ENCODE measurements at regions not wholly inside any gene's neighbourhood (a gene's known extent, or its start where the extent isn't known, plus 50 kb on each side); places are given as distances from the start of the nearest gene placed in this dataset.

DNA sequence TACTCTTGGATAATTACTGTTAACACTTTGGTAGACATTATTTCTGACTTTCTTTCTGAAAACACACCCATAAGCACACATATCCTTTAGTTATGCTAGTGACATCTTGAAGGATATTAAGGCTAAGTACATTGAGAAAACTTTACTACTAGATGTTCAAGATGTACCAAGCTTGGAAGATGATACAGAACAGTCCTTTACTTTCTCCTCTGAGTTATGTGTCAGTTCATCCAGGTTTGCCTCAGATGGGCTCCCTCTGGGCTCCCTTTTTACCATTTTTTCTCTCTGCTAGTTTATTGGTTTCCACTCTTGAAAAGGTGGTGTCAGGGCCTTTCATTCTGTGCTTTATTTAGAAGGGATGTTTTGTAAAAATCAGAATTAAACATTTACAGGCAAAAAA lies 172.3 kb downstream of the S1PR1 start:
- H4K5ac ChIP-seq (ENCODE audit: insufficient read length, low read depth, low read length), result no peak overlapping the region
- H3K9me3 ChIP-seq (ENCODE audit: insufficient read depth in 2 of 2, low read depth in 1 of 2, low read length in 1 of 2), result no peaks in the 10 kb centered on the region
- H3K27ac ChIP-seq (ENCODE audit: low read depth, low read length), result no peak overlapping the region
- no peak overlapping the region for H2BK12ac ChIP-seq (ENCODE audit: low read depth, low read length)
- no peak overlapping the region for H3K18ac ChIP-seq (ENCODE audit: extremely low read depth, low read length)
- no peak overlapping the region for H2BK15ac ChIP-seq (ENCODE audit: low read length)
- no peaks in the 10 kb centered on the region for H3K79me2 ChIP-seq (ENCODE audit: control insufficient read depth in 1 of 2, insufficient read depth in 2 of 2, low read length in 2 of 2)
- no peak overlapping the region for H2AFZ ChIP-seq (ENCODE audit: low read length)
- H3K23ac ChIP-seq (ENCODE audit: insufficient read length), result no peak overlapping the region
- no peak overlapping the region for H4K91ac ChIP-seq (replicated peaks; ENCODE audit: insufficient read length, low read length)
- H4K20me1 ChIP-seq (replicated peaks in 1 of 2; ENCODE audit: control insufficient read depth in 1 of 2, insufficient read depth in 2 of 2, low read length in 2 of 2), result no peaks in the 10 kb centered on the region
- H2BK20ac ChIP-seq (ENCODE audit: low read length), result no peak overlapping the region
- no peak overlapping the region for H3K4me2 ChIP-seq (ENCODE audit: insufficient read depth in 1 of 2, low read depth in 2 of 2, low read length in 2 of 2)
- H3K4ac ChIP-seq (replicated peaks; ENCODE audit: insufficient read length, low read depth, low read length), result no peak overlapping the region
- H2BK5ac ChIP-seq (ENCODE audit: low read depth, low read length), result no peak overlapping the region
- no peak overlapping the region for H2BK120ac ChIP-seq (replicated peaks; ENCODE audit: low read depth, low read length)
- no peak overlapping the region for H3K9ac ChIP-seq (replicated peaks in 1 of 4; ENCODE audit: extremely low read depth in 1 of 4, low read depth in 3 of 4, low read length in 3 of 4)
- H3K23me2 ChIP-seq (ENCODE audit: low read depth, low read length), result no peaks in the 10 kb centered on the region
- H2AK5ac ChIP-seq (ENCODE audit: low read depth, low read length), result no peak overlapping the region
- no peak overlapping the region for H3K56ac ChIP-seq (replicated peaks; ENCODE audit: insufficient read length, low read depth, low read length)
- FAIRE-seq (no peak), DNase-seq (ENCODE audit: low read depth in 1 of 2, low spot score in 2 of 2) (no peak)
- H4K8ac ChIP-seq (ENCODE audit: extremely low read depth, insufficient read depth, low read length), result no peak overlapping the region
- no peaks in the 10 kb centered on the region for H3K79me1 ChIP-seq (ENCODE audit: low read depth, low read length)
- H3K4me3 ChIP-seq (ENCODE audit: extremely low read depth in 1 of 4, insufficient read depth in 2 of 4, low read depth in 3 of 4, low read length in 4 of 4), result no peak overlapping the region
- ChIA-PET POLR2A (ENCODE audit: partially characterized antibody) (no interaction called here), CTCF (ENCODE audit: partially characterized antibody) (interaction anchor here (1.0 kb wide), 1 partner anchor 67 kb away, joined by 3 read pairs; no protein-coding TSS in a partner anchor)
- H3K27me3 ChIP-seq (replicated peaks in 1 of 4; ENCODE audit: control insufficient read depth in 3 of 4, extremely low read depth in 1 of 4, insufficient read depth in 3 of 4, low read length in 3 of 4), result no peaks in the 10 kb centered on the region
- H3K36me3 ChIP-seq (ENCODE audit: control insufficient read depth in 2 of 4, insufficient read depth in 4 of 4, low read length in 3 of 4), result no peaks in the 10 kb centered on the region; a peak in 1 of 8 replicates
- H3K14ac ChIP-seq (ENCODE audit: insufficient read length), result no peak overlapping the region
- H3K4me1 ChIP-seq (replicated peaks in 1 of 4; ENCODE audit: control insufficient read depth in 3 of 4, insufficient read depth in 4 of 4, low read length in 3 of 4), result no peaks in the 10 kb centered on the region
- no peak for TF ChIP-seq CHD1 (IDR thresholded peaks at IDR 0.05; ENCODE audit: low read depth, low read length)
- TF ChIP-seq, protein P1, sequence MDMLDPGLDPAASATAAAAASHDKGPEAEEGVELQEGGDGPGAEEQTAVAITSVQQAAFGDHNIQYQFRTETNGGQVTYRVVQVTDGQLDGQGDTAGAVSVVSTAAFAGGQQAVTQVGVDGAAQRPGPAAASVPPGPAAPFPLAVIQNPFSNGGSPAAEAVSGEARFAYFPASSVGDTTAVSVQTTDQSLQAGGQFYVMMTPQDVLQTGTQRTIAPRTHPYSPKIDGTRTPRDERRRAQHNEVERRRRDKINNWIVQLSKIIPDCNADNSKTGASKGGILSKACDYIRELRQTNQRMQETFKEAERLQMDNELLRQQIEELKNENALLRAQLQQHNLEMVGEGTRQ (IDR thresholded peaks at IDR 0.05; ENCODE audit: low read length), result no peak
- TF ChIP-seq ZNF274 (IDR thresholded peaks at IDR 0.05; ENCODE audit: borderline replicate concordance, extremely low read depth, low read length), result no peak
- no peak for TF ChIP-seq NANOG (IDR thresholded peaks at IDR 0.05; ENCODE audit: insufficient read depth, low read depth, low read length, poor library complexity, severe bottlenecking)
- no peak for TF ChIP-seq NRF1 (IDR thresholded peaks at IDR 0.05; ENCODE audit: low read depth, low read length)
- TF ChIP-seq RBBP5 (IDR thresholded peaks at IDR 0.05; ENCODE audit: borderline replicate concordance, low read depth, low read length), result no peak
